Left renal cortex interstitium (tissue), 4 donors: ENCODE measurements at regions not wholly inside any gene's neighbourhood (a gene's known extent, or its start where the extent isn't known, plus 50 kb on each side); places are given as distances from the start of the nearest gene placed in this dataset.
"Not testable (repeated sequence)": the region's sequence is repeated elsewhere in the genome, so short reads cannot be mapped to it uniquely, and the experiment has no call there.

Source experiments
- DNase-seq, 4 donors: peaks; one replicate each; pipeline ENCODE4 v3.0.0-alpha.2; 2013; ENCODE audit warnings: low read depth in 4 of 4, low spot score in 2 of 4, missing footprints in 1 of 4

- no peak for DNase-seq
Measured at GRCh38 chr7:131689662-131690234, 133.3 kb upstream of the PODXL start.

- peak; percentile 22 to 49 (median 28) for DNase-seq
Measured at GRCh38 chr7:131688738-131689661, 132.6 kb upstream of the PODXL start.

GRCh38 chr7:131687296-131687695 is 130.9 kb upstream of the PODXL start:
- DNase-seq = no peak

GRCh38 chr7:131686833-131687232 is 130.4 kb upstream of the PODXL start:
- no peak for DNase-seq

GRCh38 chr7:131683536-131684125 is 127.2 kb upstream of the PODXL start:
- no peak for DNase-seq

- no peak for DNase-seq
Measured at GRCh38 chr7:131681961-131682360, 125.5 kb upstream of the PODXL start.

GRCh38 chr7:131679071-131679470 is 122.6 kb upstream of the PODXL start:
- DNase-seq = not testable (repeated sequence)

- DNase-seq = not testable (repeated sequence)
Measured at GRCh38 chr7:131676850-131677249, 120.4 kb upstream of the PODXL start.

- DNase-seq = no peak
Measured at GRCh38 chr7:131674131-131674530, 117.7 kb upstream of the PODXL start.

GRCh38 chr7:131673576-131673975 is 117.1 kb upstream of the PODXL start:
- no peak for DNase-seq

GRCh38 chr7:131670406-131670805 is 114.0 kb upstream of the PODXL start:
- DNase-seq = no peak

- DNase-seq = no peak
Measured at GRCh38 chr7:131667699-131668098, 111.3 kb upstream of the PODXL start.

GRCh38 chr7:131665021-131665420 is 108.6 kb upstream of the PODXL start:
- no peak for DNase-seq

GRCh38 chr7:131664570-131664969 is 108.1 kb upstream of the PODXL start:
- DNase-seq = no peak

- not testable (repeated sequence) for DNase-seq
Measured at GRCh38 chr7:131662301-131662873, 106.0 kb upstream of the PODXL start.

- no peak for DNase-seq
Measured at GRCh38 chr7:131657881-131658280, 101.5 kb upstream of the PODXL start.

GRCh38 chr7:131656980-131657723 is 100.7 kb upstream of the PODXL start:
- no peak for DNase-seq

- no peak for DNase-seq
Measured at GRCh38 chr7:131655866-131656265, 99.4 kb upstream of the PODXL start.

- no peak for DNase-seq
Measured at GRCh38 chr7:131655447-131655846, 99.0 kb upstream of the PODXL start.

- DNase-seq = peak in 3 of 4 donors; percentile 28 to 51 (median 29)
Measured at GRCh38 chr7:131654668-131655326, 98.4 kb upstream of the PODXL start.
